ENCODE measurements at regions not wholly inside any gene's neighbourhood (a gene's known extent, or its start where the extent isn't known, plus 50 kb on each side); places are given as distances from the start of the nearest gene placed in this dataset.

- H3K9ac ChIP-seq (ENCODE audit: low read length) = no peak overlapping the region
- no peak overlapping the region for H3K4me3 ChIP-seq (ENCODE audit: insufficient read depth, low read length, poor library complexity, severe bottlenecking)
These were observed 66.3 kb upstream of the EPHA6 start for GRCh38 chr3:96748139-96748538.

DNA sequence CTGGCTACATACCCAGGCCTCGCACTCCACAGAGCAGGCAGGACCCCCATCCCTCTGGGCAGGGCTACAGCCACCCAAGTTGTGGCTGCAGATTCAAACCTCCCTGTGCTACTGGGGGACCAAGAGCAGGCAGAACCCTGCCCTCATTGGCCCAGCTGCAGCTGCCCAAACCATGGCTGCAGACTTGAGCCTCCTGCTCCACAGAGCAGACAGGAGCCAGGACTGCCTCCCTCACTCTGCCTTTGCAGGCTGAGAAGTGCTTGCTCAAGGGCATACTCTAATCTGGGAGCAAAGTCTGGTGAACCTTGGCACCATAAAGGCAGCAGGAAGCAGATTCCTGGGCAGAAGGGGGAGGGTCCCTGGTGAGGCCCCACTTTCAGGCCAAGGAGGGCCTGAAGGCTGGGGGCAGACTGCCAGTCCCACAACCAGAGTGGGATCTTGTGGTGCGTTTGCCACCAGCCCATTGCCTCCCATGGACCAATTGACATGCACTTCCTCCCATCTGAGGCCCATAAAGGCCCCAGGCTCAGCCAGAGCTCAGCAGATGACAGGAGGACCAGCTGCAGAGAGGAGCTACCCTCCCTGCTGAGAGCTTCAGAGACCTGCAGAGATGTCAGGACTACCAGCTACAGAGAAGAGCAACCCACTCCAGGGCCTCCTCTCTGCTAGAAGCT, 64.2 kb upstream of the EPHA6 start:
- Histone ChIP-seq H2AFZ (ENCODE audit: low read depth, low read length, severe bottlenecking) (no peak overlapping the region), H3K9me3 (ENCODE audit: insufficient read depth, low read length) (peaks cover 9% of the 10 kb centered on the region; the same call in 1 of the 2 replicates), H3K4me3 (ENCODE audit: insufficient read depth, low read length, poor library complexity, severe bottlenecking) (no peak overlapping the region), H3K79me2 (ENCODE audit: insufficient read depth, low read length) (no peaks in the 10 kb centered on the region), H3K4me2 (ENCODE audit: low read depth, low read length, poor library complexity, severe bottlenecking) (no peak overlapping the region), H3K27ac (ENCODE audit: low read depth, low read length) (no peak overlapping the region), H3F3A (ENCODE audit: insufficient read depth) (no peaks in the 10 kb centered on the region), H4K20me1 (ENCODE audit: low read depth, low read length) (no peaks in the 10 kb centered on the region), H3K9me2 (replicated peaks; ENCODE audit: insufficient read depth, low read length) (no peaks in the 10 kb centered on the region), H3K27me3 (ENCODE audit: low read length) (no peaks in the 10 kb centered on the region), H3K9ac (ENCODE audit: low read length) (no peak overlapping the region), H3K36me3 (ENCODE audit: low read length) (no peaks in the 10 kb centered on the region)
- TF ChIP-seq EZH2phosphoT487 (conservative IDR thresholded peaks at IDR 0.05; ENCODE audit: low read length) = no peak
- TF ChIP-seq, protein P1, sequence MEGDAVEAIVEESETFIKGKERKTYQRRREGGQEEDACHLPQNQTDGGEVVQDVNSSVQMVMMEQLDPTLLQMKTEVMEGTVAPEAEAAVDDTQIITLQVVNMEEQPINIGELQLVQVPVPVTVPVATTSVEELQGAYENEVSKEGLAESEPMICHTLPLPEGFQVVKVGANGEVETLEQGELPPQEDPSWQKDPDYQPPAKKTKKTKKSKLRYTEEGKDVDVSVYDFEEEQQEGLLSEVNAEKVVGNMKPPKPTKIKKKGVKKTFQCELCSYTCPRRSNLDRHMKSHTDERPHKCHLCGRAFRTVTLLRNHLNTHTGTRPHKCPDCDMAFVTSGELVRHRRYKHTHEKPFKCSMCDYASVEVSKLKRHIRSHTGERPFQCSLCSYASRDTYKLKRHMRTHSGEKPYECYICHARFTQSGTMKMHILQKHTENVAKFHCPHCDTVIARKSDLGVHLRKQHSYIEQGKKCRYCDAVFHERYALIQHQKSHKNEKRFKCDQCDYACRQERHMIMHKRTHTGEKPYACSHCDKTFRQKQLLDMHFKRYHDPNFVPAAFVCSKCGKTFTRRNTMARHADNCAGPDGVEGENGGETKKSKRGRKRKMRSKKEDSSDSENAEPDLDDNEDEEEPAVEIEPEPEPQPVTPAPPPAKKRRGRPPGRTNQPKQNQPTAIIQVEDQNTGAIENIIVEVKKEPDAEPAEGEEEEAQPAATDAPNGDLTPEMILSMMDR (IDR thresholded peaks at IDR 0.05; ENCODE audit: insufficient read depth, low read length, poor library complexity, severe bottlenecking) = no peak

More at GRCh38 chr3:96748139-96748538, 66.3 kb upstream of the EPHA6 start:
- Histone ChIP-seq H3K4me2 (ENCODE audit: low read depth, low read length, poor library complexity, severe bottlenecking) (no peak overlapping the region), H3F3A (ENCODE audit: insufficient read depth) (no peaks in the 10 kb centered on the region), H3K27ac (ENCODE audit: low read depth, low read length) (no peak overlapping the region), H3K9me3 (ENCODE audit: insufficient read depth, low read length) (peaks cover 9% of the 10 kb centered on the region; the same call in 1 of the 2 replicates), H3K79me2 (ENCODE audit: insufficient read depth, low read length) (no peaks in the 10 kb centered on the region), H4K20me1 (ENCODE audit: low read depth, low read length) (no peaks in the 10 kb centered on the region), H2AFZ (ENCODE audit: low read depth, low read length, severe bottlenecking) (no peak overlapping the region), H3K9me2 (replicated peaks; ENCODE audit: insufficient read depth, low read length) (no peaks in the 10 kb centered on the region), H3K27me3 (ENCODE audit: low read length) (no peaks in the 10 kb centered on the region), H3K36me3 (ENCODE audit: low read length) (no peaks in the 10 kb centered on the region)
- no peak for TF ChIP-seq EZH2phosphoT487 (conservative IDR thresholded peaks at IDR 0.05; ENCODE audit: low read length)
- TF ChIP-seq, protein P1 (IDR thresholded peaks at IDR 0.05; ENCODE audit: insufficient read depth, low read length, poor library complexity, severe bottlenecking) = no peak

DNA sequence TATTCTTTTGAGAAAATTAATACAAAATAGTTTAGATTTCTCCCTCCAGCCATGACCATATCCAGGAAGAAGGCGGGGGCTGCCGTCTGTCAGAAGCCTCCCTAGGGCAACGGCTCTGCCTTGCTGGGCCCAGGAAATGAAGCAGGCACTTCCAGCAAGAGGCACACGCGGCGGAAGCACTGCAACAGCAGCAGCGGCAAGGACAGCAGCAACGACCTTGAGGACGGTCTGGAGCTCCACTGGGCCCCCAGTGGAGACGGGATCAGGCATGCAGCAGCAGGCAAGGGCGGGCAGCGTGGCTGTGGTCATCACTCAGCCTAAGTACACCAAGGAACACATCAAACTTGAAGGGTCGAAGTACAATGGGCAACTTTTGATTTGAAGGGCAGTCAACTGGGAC, 61.3 kb upstream of the EPHA6 start:
- H3K9ac ChIP-seq (ENCODE audit: low read length) = no peak overlapping the region
- no peak for TF ChIP-seq EZH2phosphoT487 (conservative IDR thresholded peaks at IDR 0.05; ENCODE audit: low read length)
- TF ChIP-seq, protein P1 (IDR thresholded peaks at IDR 0.05; ENCODE audit: insufficient read depth, low read length, poor library complexity, severe bottlenecking) = no peak
- H4K20me1 ChIP-seq (ENCODE audit: low read depth, low read length) = no peaks in the 10 kb centered on the region
- H3K79me2 ChIP-seq (ENCODE audit: insufficient read depth, low read length) = no peaks in the 10 kb centered on the region
- no peak overlapping the region for H3K4me2 ChIP-seq (ENCODE audit: low read depth, low read length, poor library complexity, severe bottlenecking)
- H3K27me3 ChIP-seq (ENCODE audit: low read length) = no peaks in the 10 kb centered on the region
- no peak overlapping the region for H2AFZ ChIP-seq (ENCODE audit: low read depth, low read length, severe bottlenecking)
- H3K9me3 ChIP-seq (ENCODE audit: insufficient read depth, low read length) = peaks cover 9% of the 10 kb centered on the region; the same call in 1 of the 2 replicates
- H3K4me3 ChIP-seq (ENCODE audit: insufficient read depth, low read length, poor library complexity, severe bottlenecking) = no peak overlapping the region
- no peaks in the 10 kb centered on the region for H3K9me2 ChIP-seq (replicated peaks; ENCODE audit: insufficient read depth, low read length)
- no peaks in the 10 kb centered on the region for H3F3A ChIP-seq (ENCODE audit: insufficient read depth)
- H3K27ac ChIP-seq (ENCODE audit: low read depth, low read length) = no peak overlapping the region
- no peaks in the 10 kb centered on the region for H3K36me3 ChIP-seq (ENCODE audit: low read length)

All from SU-DHL-6 (cell line).